ENCODE measurements at regions not wholly inside any gene's neighbourhood (a gene's known extent, or its start where the extent isn't known, plus 50 kb on each side); places are given as distances from the start of the nearest gene placed in this dataset.

DNA sequence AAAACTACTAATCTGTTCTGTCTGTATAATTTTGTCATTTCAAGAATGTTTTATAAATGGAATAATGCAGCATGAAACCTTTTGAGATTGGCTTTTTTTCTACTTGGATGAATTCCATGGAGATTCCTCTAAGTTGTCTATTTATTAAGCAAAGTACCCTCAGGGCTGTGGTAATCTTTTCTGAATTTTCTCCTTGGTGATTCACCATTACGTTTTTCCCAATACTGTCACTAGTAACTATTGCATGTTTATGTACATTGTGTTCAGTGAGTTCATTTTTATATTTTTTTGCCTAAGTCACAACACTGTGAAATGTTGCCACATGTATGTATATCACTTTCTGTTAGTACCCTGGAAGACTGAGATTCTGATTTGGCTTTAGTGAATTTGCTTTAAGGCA is 177.0 kb upstream of the GRIN3A start:
- FAIRE-seq (no peak), ATAC-seq (no peak), DNase-seq (ENCODE audit: low spot score) (no peak)
- no peaks in the 10 kb centered on the region for H3K36me3 ChIP-seq (replicated peaks in 1 of 2; ENCODE audit: control insufficient read depth in 1 of 2, insufficient read depth in 2 of 2, low read length in 2 of 2)
- no peak overlapping the region for H3K4me2 ChIP-seq (ENCODE audit: low read depth, low read length)
- intact Hi-C loops (cut with micrococcal nuclease; ENCODE audit: unreplicated experiment), result no loop called here
- H3K27me3 ChIP-seq (ENCODE audit: control insufficient read depth in 1 of 2, insufficient read depth in 2 of 2, low read length in 2 of 2), result no peaks in the 10 kb centered on the region
- H3K79me2 ChIP-seq (ENCODE audit: insufficient read depth, low read length), result no peaks in the 10 kb centered on the region
- ChIA-PET CTCF (ENCODE audit: low intra/inter-chr PET ratio, low total read pairs) (no interaction called here), POLR2A (no interaction called here)
- no peak overlapping the region for H2AFZ ChIP-seq (ENCODE audit: low read length)
- H4K20me1 ChIP-seq (ENCODE audit: insufficient read depth, low read length), result no peaks in the 10 kb centered on the region
- WGBS (ENCODE audit: low lambda C conversion rate), result 3% methylated on average over 1 of the region's 1 CpG
- no peak overlapping the region for H3K9ac ChIP-seq (ENCODE audit: insufficient read depth, low read depth, low read length)
- BruUV-seq (replicated peaks), result no TSS peak
- H3K4me1 ChIP-seq (ENCODE audit: insufficient read depth, low read length), result no peaks in the 10 kb centered on the region
- no peak overlapping the region for H3K4me3 ChIP-seq (replicated peaks in 1 of 3; ENCODE audit: insufficient read depth in 1 of 3, low read depth in 2 of 3, low read length in 3 of 3)
- in situ Hi-C loops (cut with HindIII; ENCODE audit: extremely low pct_ligation_motif_present, low pct_unique_long_range_greater_than_20kb), result no loop called here
- no peak overlapping the region for H3K27ac ChIP-seq (ENCODE audit: extremely low read length, insufficient read depth, low read length)
- no peaks in the 10 kb centered on the region for H3K9me3 ChIP-seq (ENCODE audit: low read length)
- TF ChIP-seq, protein P1, sequence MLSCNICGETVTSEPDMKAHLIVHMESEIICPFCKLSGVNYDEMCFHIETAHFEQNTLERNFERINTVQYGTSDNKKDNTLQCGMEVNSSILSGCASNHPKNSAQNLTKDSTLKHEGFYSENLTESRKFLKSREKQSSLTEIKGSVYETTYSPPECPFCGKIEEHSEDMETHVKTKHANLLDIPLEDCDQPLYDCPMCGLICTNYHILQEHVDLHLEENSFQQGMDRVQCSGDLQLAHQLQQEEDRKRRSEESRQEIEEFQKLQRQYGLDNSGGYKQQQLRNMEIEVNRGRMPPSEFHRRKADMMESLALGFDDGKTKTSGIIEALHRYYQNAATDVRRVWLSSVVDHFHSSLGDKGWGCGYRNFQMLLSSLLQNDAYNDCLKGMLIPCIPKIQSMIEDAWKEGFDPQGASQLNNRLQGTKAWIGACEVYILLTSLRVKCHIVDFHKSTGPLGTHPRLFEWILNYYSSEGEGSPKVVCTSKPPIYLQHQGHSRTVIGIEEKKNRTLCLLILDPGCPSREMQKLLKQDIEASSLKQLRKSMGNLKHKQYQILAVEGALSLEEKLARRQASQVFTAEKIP (CRISPR knock-in tag; IDR thresholded peaks at IDR 0.05; ENCODE audit: borderline replicate concordance), result no peak
- TF ChIP-seq ZKSCAN1 (IDR thresholded peaks at IDR 0.05; ENCODE audit: low read length) (no peak), ZNF724P (CRISPR knock-in tag; IDR thresholded peaks at IDR 0.05; ENCODE audit: borderline replicate concordance) (no peak), MBNL3 (CRISPR knock-in tag; conservative IDR thresholded peaks at IDR 0.05) (no peak), RORA (CRISPR knock-in tag; IDR thresholded peaks at IDR 0.05) (no peak), ZNF556 (CRISPR knock-in tag; IDR thresholded peaks at IDR 0.05; ENCODE audit: borderline replicate concordance) (no peak), ETV5 (CRISPR knock-in tag; IDR thresholded peaks at IDR 0.05; ENCODE audit: borderline replicate concordance) (no peak), TCF7 (IDR thresholded peaks at IDR 0.05; ENCODE audit: low read depth) (no peak), HES4 (CRISPR knock-in tag; IDR thresholded peaks at IDR 0.05; ENCODE audit: borderline replicate concordance) (no peak), MIXL1 (CRISPR knock-in tag; IDR thresholded peaks at IDR 0.05) (no peak), MXI1 (IDR thresholded peaks at IDR 0.05; ENCODE audit: borderline replicate concordance, low read depth, low read length) (no peak), TEAD3 (CRISPR knock-in tag; optimal IDR thresholded peaks at IDR 0.05; ENCODE audit: borderline replicate concordance) (no peak), SP2 (CRISPR knock-in tag; IDR thresholded peaks at IDR 0.05) (no peak), RBM22 (optimal IDR thresholded peaks at IDR 0.05; ENCODE audit: low read length) (no peak)
- TF ChIP-seq, protein P2, sequence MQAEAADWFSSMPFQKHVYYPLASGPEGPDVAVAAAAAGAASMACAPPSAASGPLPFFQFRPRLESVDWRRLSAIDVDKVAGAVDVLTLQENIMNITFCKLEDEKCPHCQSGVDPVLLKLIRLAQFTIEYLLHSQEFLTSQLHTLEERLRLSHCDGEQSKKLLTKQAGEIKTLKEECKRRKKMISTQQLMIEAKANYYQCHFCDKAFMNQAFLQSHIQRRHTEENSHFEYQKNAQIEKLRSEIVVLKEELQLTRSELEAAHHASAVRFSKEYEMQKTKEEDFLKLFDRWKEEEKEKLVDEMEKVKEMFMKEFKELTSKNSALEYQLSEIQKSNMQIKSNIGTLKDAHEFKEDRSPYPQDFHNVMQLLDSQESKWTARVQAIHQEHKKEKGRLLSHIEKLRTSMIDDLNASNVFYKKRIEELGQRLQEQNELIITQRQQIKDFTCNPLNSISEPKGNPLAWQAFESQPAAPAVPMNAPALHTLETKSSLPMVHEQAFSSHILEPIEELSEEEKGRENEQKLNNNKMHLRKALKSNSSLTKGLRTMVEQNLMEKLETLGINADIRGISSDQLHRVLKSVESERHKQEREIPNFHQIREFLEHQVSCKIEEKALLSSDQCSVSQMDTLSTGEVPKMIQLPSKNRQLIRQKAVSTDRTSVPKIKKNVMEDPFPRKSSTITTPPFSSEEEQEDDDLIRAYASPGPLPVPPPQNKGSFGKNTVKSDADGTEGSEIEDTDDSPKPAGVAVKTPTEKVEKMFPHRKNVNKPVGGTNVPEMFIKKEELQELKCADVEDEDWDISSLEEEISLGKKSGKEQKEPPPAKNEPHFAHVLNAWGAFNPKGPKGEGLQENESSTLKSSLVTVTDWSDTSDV (CRISPR knock-in tag; IDR thresholded peaks at IDR 0.05), result no peak
- TF ChIP-seq, protein P3, sequence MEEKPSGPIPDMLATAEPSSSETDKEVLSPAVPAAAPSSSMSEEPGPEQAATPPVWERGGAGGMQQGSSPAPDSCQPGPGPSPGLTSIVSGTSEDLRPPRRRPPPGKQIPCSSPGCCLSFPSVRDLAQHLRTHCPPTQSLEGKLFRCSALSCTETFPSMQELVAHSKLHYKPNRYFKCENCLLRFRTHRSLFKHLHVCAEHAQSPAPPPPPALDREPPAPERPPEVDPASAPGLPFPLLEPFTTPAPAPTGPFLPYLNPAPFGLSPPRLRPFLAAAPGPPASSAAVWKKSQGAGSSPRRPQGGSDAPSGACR (CRISPR knock-in tag; IDR thresholded peaks at IDR 0.05), result no peak
- TF ChIP-seq, protein P4, sequence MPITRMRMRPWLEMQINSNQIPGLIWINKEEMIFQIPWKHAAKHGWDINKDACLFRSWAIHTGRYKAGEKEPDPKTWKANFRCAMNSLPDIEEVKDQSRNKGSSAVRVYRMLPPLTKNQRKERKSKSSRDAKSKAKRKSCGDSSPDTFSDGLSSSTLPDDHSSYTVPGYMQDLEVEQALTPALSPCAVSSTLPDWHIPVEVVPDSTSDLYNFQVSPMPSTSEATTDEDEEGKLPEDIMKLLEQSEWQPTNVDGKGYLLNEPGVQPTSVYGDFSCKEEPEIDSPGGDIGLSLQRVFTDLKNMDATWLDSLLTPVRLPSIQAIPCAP (CRISPR knock-in tag; IDR thresholded peaks at IDR 0.05; ENCODE audit: low read depth), result no peak

Data from HepG2 (cell line).